ENCODE measurements at regions not wholly inside any gene's neighbourhood (a gene's known extent, or its start where the extent isn't known, plus 50 kb on each side); places are given as distances from the start of the nearest gene placed in this dataset.
A peak's percentile ranks its signal among the peaks of the same experiment; 100 is the strongest.
"Not testable (repeated sequence)": the region's sequence is repeated elsewhere in the genome, so short reads cannot be mapped to it uniquely, and the experiment has no call there.

DNA sequence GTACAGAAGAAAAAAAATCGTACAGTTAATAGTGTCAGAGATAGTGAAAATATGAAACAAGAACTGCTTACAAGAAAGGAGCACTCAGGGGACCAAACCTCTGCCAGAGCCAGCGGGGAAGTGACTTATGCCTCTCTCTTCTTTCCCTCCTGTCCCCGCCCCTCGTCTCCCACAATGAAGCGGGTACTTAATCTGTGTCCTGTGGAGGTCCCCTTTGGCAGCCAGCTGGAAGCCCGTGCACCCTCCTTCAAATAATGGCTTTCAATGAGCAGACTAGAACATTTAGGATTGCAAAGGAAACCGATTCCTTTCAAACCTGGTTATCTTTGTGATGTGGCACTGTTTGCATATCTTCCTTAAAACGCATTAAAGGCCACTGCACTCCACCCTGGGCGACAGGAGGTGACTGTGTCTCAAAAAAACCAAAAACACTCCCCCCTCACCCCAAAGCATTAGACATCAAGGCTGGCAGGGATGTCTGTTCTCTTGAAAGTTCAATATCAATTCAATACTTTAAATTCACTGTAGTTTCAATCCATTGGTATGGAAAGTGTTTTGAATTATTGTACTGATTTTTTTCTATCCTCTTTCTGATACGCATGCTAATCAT lies 51.7 kb downstream of the PPIAL4C start:
- H3K27ac Mint-ChIP-seq, result peak overlapping the region; percentile 99
- H3K4me3 Mint-ChIP-seq, result peak overlapping the region; percentile 82
- intact Hi-C loops (cut with micrococcal nuclease); H3K9me3 Mint-ChIP-seq; H3K36me3 Mint-ChIP-seq (ENCODE audit: low read depth); H3K27me3 Mint-ChIP-seq (ENCODE audit: low read depth); CTCF ChIA-PET: not testable (repeated sequence)
- DNase-seq, result peak; percentile 68
- peaks cover 29% of the 10 kb centered on the region for H3K4me1 Mint-ChIP-seq (ENCODE audit: low read depth)

DNA sequence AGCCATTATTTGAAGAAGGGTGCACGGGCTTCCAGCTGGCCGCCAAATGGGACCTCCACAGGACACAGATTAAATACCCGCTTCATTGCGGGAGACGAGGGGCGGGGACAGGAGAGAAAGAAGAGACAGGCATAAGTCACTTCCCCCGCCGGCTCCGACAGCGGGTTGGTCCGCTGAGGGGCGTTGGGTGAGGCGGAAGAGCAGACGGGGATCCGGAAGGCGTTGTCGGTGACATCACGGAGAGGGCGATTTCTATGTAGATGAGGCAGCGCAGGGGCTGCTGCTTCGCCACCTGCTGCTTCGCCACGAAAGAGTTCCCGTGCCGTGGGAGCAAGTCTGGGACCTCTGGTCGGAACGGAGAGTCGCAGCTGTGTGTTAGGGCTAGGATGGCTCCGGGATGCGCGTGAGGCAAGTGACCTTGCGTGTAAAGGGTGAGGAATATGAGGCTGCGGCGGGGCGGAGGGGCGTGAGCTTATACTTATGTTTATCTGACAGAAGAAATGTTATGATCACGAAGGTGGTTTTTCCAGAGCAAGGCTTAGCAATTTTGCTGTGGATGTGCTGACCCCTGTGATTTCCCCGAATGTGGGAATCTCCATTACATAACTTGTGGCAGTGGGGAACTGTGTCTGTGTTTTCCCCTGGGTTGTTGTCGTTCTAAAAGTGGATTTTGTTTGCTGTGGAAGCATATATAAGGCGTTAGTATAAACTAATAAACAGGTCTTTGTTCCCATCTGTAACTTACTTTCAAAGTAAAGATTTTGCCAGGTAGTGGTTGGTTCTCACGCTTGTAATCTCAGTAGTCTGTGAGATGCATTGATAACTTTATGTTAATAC lies 52.9 kb downstream of the PPIAL4C start:
- H3K4me3 Mint-ChIP-seq, result peak overlapping the region; percentile 82
- H3K36me3 Mint-ChIP-seq (ENCODE audit: low read depth); H3K27me3 Mint-ChIP-seq (ENCODE audit: low read depth); CTCF ChIA-PET; intact Hi-C loops (cut with micrococcal nuclease); H3K9me3 Mint-ChIP-seq: not testable (repeated sequence)
- peak overlapping the region; percentile 99 for H3K27ac Mint-ChIP-seq
- peaks cover 31% of the 10 kb centered on the region for H3K4me1 Mint-ChIP-seq (ENCODE audit: low read depth)
- peak; percentile 95 for DNase-seq

DNA sequence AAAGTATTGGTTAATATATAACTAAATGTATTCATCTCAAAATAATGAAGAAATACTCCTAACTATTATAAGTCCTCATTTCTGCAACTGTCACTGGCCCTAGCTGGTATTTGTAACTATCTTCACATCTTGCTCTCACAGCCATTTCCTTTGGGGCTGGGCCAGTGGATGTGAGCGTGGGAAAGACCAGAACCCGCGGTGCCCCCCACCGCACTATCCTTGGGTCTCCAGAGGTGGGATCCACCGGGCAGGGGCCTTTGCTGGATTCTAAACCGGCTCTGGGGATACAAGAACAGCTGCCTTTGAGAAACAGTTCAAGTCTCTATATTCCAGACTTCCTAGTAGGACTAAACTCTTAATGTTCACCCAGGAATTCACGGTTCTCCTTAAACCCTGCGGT lies 54.8 kb downstream of the PPIAL4C start:
- intact Hi-C loops (cut with micrococcal nuclease); CTCF ChIA-PET; H3K27me3 Mint-ChIP-seq (ENCODE audit: low read depth); H3K27ac Mint-ChIP-seq; DNase-seq; H3K36me3 Mint-ChIP-seq (ENCODE audit: low read depth); H3K4me3 Mint-ChIP-seq; H3K9me3 Mint-ChIP-seq: not testable (repeated sequence)
- peaks cover 32% of the 10 kb centered on the region for H3K4me1 Mint-ChIP-seq (ENCODE audit: low read depth)

DNA sequence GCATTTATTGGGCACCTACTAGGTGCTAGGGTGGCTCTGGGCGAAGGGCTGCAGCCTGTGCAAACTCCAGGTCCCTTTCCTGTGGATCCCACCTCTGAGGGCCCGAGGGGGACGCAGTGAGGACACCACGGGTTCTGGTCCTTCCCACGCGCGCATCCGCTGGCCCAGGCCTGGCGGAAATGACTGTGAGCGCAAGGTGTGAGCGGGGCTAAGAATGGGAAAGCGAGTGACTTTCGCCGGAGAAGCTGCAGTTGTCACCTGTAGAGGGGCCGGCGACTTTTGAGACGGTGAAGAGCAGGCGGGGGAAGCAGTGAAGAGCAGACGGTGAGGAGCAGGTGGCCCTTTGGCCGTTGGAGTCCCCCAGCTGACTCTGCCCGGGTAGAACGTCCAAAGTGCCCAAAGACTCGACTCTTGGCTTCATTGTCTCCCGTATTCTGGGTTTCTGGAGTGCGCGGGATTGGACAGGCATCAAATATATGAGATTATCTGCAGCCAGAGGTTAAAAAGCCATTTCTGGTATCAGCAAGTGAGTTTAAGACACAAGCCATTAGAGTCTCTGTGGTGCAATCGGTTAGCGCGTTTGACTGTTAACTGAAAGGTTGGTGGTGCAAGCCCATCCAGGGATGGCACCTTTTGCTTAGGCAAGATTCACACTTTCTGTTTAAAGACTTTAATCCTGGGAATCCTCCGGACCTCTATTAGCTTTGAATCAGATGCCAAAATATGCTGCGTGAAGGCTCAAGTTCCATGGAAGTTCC lies 55.4 kb downstream of the PPIAL4C start:
- DNase-seq; intact Hi-C loops (cut with micrococcal nuclease); H3K4me3 Mint-ChIP-seq; CTCF ChIA-PET; H3K27me3 Mint-ChIP-seq (ENCODE audit: low read depth); H3K9me3 Mint-ChIP-seq; H3K36me3 Mint-ChIP-seq (ENCODE audit: low read depth): not testable (repeated sequence)
- peak overlapping the region; percentile 30 for H3K27ac Mint-ChIP-seq
- peaks cover 30% of the 10 kb centered on the region for H3K4me1 Mint-ChIP-seq (ENCODE audit: low read depth)

DNA sequence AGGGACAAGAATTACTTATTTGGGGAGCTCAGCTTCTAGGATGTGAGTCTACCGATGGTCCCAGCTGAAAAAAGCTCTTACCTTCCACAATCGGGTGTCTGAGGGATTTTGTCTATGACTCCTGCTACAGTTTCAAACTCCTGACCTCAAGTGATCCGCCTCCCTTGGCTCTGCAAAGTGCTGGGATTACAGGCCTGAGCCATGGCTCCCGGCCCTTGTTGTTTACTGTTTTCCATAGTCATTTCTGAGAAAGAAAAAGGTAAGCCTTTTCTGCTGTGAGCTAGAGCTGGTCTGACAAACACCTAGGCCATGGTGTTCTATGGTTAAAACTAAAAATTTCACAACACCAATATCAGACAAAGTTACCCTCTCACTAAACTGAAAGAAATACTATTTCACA lies 57.5 kb downstream of the PPIAL4C start:
- H3K27ac Mint-ChIP-seq; H3K9me3 Mint-ChIP-seq; H3K36me3 Mint-ChIP-seq (ENCODE audit: low read depth); intact Hi-C loops (cut with micrococcal nuclease); H3K27me3 Mint-ChIP-seq (ENCODE audit: low read depth); CTCF ChIA-PET; DNase-seq; H3K4me3 Mint-ChIP-seq: not testable (repeated sequence)
- H3K4me1 Mint-ChIP-seq (ENCODE audit: low read depth), result peaks cover 30% of the 10 kb centered on the region

DNA sequence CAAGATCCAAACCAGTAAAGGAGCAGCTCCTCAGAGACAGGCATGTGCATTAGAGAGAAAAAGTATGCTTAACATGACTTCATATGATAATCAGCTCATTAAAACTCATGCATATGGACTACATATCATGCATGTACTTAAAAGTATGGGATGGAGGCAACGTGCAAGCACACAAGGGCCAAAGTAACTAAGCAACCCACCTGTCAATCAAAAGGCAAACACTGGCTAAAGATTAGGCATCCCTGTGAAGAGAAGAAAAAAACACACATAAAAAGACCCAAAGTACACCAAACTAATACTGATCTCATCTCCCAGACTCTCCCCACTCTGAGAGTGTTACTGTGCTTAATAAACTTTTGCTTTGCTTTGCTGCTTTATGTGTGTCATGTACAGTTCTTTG lies 61.2 kb downstream of the PPIAL4C start:
- H3K4me3 Mint-ChIP-seq; H3K27me3 Mint-ChIP-seq (ENCODE audit: low read depth); intact Hi-C loops (cut with micrococcal nuclease); CTCF ChIA-PET; H3K27ac Mint-ChIP-seq; H3K9me3 Mint-ChIP-seq; H3K36me3 Mint-ChIP-seq (ENCODE audit: low read depth); DNase-seq: not testable (repeated sequence)
- peaks cover 14% of the 10 kb centered on the region for H3K4me1 Mint-ChIP-seq (ENCODE audit: low read depth)

DNA sequence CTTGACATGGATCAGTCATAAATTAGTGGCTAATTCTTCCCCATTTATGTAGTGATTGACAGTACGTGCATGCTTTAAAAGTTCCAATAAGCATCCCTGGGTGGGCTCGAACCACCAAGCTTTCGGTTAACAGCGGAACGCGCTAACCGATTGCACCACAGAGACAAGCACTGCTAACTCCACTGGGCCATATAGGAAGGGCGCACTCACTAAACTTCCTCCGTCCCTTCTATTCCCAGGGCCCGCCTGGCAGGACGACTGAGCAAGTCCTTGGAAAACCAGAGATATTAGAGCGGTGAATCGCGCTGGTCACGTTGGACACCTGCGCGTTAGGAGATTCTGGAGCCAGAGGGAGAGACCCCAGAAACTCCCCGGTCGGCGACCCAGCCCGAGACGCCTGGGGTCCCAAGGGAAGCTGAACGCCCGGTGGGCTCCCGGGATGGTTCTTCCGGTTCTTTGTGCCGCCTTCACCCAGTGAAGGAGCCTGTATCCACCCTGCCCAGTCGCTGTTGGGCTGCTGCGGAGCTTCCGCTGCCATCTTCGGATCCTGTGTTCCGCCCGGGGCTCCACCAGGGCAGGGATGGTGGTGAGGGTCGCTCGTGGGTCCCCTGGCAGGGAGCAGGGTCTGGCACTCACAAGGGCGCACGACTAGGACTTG lies 62.8 kb downstream of the PPIAL4C start:
- H3K9me3 Mint-ChIP-seq; H3K36me3 Mint-ChIP-seq (ENCODE audit: low read depth); CTCF ChIA-PET; H3K27me3 Mint-ChIP-seq (ENCODE audit: low read depth); intact Hi-C loops (cut with micrococcal nuclease): not testable (repeated sequence)
- H3K4me1 Mint-ChIP-seq (ENCODE audit: low read depth), result peaks cover 10% of the 10 kb centered on the region
- peak overlapping the region; percentile 89 for H3K27ac Mint-ChIP-seq
- peak; percentile 27 for DNase-seq
- peak overlapping the region; percentile 87 for H3K4me3 Mint-ChIP-seq

DNA sequence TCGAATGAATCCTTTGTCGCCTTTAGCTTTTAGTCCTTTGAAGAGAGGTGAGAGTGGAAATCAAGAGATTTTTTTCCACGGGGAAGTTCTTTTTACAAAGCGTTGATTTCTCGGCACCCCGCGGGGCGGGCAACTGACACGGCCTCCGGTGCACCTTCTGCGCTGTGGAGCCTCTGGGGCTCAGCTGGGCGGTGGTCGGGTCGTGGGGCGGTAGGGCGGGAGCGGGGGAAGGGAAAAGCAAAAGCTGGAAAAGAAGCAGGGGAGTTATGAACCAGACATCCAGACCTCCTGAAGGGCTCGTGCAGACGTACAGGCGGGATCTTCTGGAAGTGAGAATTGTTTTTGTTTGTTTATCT lies 63.3 kb downstream of the PPIAL4C start:
- H3K9me3 Mint-ChIP-seq; H3K36me3 Mint-ChIP-seq (ENCODE audit: low read depth); H3K4me1 Mint-ChIP-seq (ENCODE audit: low read depth); intact Hi-C loops (cut with micrococcal nuclease); CTCF ChIA-PET; H3K27ac Mint-ChIP-seq; H3K27me3 Mint-ChIP-seq (ENCODE audit: low read depth): not testable (repeated sequence)
- peak; percentile 26 for DNase-seq
- H3K4me3 Mint-ChIP-seq, result peak overlapping the region; percentile 58

DNA sequence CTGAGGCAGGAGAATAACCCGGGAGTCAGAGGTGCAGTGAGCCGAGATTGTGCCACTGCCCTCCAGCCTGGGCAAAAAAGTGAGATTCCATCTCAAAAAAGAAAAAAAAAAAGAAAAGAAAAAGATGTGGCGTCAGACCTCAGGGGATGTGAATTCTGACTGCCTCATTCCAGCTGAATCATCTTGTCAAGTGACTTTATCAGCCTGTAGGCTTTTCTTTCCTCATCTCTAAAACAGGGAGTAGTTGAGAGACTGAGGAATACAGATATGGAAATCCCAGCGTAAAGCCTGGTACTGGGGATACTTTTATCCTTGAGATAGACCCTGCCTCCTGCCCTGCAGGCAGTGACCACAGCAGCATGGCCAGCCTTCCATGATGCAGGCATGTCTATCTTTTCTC lies 74.1 kb downstream of the PPIAL4C start:
- CTCF ChIA-PET; H3K36me3 Mint-ChIP-seq (ENCODE audit: low read depth); H3K9me3 Mint-ChIP-seq; H3K27ac Mint-ChIP-seq; H3K27me3 Mint-ChIP-seq (ENCODE audit: low read depth); intact Hi-C loops (cut with micrococcal nuclease); H3K4me3 Mint-ChIP-seq; DNase-seq; H3K4me1 Mint-ChIP-seq (ENCODE audit: low read depth): not testable (repeated sequence)

DNA sequence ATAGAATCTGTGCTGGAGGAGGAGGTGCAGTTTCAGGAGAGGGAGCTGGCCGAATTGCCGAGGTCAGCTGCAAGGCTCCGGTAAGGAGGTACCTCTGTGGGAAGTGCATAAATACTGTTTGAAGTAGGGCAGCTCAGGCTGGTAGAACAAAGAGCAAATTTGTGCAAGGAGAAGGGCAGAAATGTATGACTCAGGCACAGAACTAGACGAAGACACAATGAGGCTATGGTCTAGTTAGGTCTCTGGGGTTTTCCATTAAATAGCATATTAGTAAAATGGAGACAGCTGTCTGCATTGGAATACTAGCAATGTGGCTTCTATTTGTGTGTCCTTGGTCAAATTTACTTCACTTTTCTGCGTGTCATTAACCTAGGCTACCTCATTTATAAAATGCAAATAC lies 74.5 kb downstream of the PPIAL4C start:
- not testable (repeated sequence) for H3K27ac Mint-ChIP-seq

DNA sequence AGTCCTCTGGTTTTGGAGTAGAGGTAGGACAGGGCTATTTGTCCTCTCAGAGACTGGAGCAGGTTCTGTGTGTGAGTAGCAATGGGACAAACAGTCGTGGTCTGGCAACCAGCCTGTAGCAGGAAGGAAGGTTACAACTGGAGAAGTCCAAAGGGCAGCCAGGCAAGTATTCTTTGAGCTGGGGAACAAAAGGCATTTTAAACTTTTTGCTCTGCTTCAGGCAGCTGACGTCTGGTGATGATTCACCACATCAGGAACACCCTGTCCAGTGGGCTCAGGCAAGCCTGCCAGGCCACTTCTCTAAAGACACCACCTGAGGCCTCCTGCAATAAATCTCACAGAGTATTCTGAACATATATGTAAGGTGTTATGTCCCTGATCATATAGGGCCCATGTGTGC lies 81.0 kb downstream of the PPIAL4C start:
- H3K4me3 Mint-ChIP-seq; H3K36me3 Mint-ChIP-seq (ENCODE audit: low read depth); H3K27ac Mint-ChIP-seq; H3K9me3 Mint-ChIP-seq; intact Hi-C loops (cut with micrococcal nuclease); CTCF ChIA-PET; H3K27me3 Mint-ChIP-seq (ENCODE audit: low read depth); DNase-seq; H3K4me1 Mint-ChIP-seq (ENCODE audit: low read depth): not testable (repeated sequence)

More for the DNA sequence above, 74.5 kb downstream of the PPIAL4C start:
- intact Hi-C loops (cut with micrococcal nuclease); H3K9me3 Mint-ChIP-seq; H3K36me3 Mint-ChIP-seq (ENCODE audit: low read depth); DNase-seq; H3K27me3 Mint-ChIP-seq (ENCODE audit: low read depth); H3K4me3 Mint-ChIP-seq; H3K4me1 Mint-ChIP-seq (ENCODE audit: low read depth); CTCF ChIA-PET: not testable (repeated sequence)

DNA sequence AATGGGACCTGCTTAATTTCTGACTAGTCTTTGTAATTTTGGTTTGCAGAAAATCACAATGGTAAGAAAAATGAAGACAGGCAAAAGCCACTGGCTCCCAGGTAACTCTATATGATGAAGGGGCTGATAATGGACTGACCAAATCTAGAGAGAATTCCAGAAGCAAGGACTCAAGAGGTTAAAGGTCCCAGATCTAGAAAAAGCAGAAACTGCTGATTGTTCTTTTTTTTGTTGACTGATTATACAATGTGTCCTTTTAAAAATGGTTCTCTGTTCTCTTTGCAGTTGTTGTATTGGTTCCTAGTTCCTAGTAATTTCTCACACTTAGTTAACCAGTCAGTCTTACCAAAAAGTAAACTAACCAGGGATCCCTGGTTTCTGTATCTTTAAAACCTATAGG lies 81.4 kb downstream of the PPIAL4C start:
- H3K4me1 Mint-ChIP-seq (ENCODE audit: low read depth); H3K9me3 Mint-ChIP-seq; CTCF ChIA-PET; H3K27ac Mint-ChIP-seq; H3K27me3 Mint-ChIP-seq (ENCODE audit: low read depth); H3K36me3 Mint-ChIP-seq (ENCODE audit: low read depth); DNase-seq; H3K4me3 Mint-ChIP-seq; intact Hi-C loops (cut with micrococcal nuclease): not testable (repeated sequence)

Measured in activated naive CD4-positive, alpha-beta T cell treated with anti-CD3 and anti-CD28 coated beads for 36 hours (primary cell).